ENCODE measurements at regions not wholly inside any gene's neighbourhood (a gene's known extent, or its start where the extent isn't known, plus 50 kb on each side); places are given as distances from the start of the nearest gene placed in this dataset.

GRCh38 chr16:54597222-54597621 is 310.6 kb upstream of the IRX3 start:
- no peak overlapping the region for H3K27ac Mint-ChIP-seq
- H3K27me3 Mint-ChIP-seq (ENCODE audit: low read depth in 3 of 3): peaks cover 3 to 8% (median 4%) of the 10 kb centered on the region in 3 donors
- DNase-seq: no peak
- no peaks in the 10 kb centered on the region for H3K4me1 Mint-ChIP-seq
- no peak overlapping the region for H3K4me3 Mint-ChIP-seq
- peaks cover 0 to 6% (median under 1%) of the 10 kb centered on the region in 6 donors for H3K9me3 Mint-ChIP-seq
- no peaks in the 10 kb centered on the region for H3K36me3 Mint-ChIP-seq

- Mint-ChIP-seq H3K27me3 (ENCODE audit: low read depth in 3 of 3) (peaks cover 3 to 8% (median 4%) of the 10 kb centered on the region in 3 donors), H3K9me3 (peaks cover 0 to 6% (median 0%) of the 10 kb centered on the region in 6 donors), H3K27ac (no peak overlapping the region), H3K4me1 (no peaks in the 10 kb centered on the region), H3K36me3 (no peaks in the 10 kb centered on the region), H3K4me3 (no peak overlapping the region)
- DNase-seq: no peak
These were observed 309.0 kb upstream of the IRX3 start for GRCh38 chr16:54595621-54596020.

DNA sequence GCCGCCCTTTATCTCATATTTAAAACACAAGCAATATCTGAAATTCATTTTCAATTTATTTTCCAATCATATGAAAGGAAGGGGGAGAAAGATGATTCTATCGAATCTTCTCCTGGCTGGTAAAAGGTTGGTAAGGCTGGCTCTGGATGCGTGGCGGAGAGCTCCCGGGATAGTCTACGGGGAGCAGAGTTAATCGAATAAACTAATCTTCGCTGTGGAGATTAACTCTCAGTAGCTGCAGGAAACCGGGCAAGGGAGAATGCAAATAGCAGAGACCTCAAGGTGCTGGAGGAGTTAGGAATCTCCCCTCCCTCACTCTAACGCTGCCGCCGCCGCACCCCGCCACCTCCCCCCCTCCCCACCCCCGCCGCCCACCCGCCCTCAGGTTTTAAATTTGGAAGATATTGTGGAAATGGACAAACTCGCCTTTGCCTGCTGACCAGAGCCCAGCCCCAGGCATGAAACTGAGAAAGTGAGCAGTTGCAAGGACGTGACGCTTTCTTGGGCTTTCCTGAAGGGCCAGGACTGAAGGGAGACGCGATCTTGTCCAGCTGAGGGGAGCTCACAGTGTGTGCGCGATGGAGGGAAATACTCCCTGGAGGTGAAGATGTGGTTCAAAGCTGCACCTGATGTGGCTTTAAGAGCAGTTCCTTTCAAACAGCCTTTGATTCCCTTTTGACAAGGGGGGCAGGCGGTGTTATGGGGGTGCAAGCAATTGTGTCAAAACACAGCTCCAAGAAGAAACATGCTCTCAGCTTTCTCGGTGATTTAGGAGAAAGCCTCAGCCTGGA is 308.2 kb upstream of the IRX3 start:
- Mint-ChIP-seq H3K4me3 (no peak overlapping the region), H3K27me3 (ENCODE audit: low read depth in 3 of 3) (peaks cover 3 to 8% (median 4%) of the 10 kb centered on the region in 3 donors), H3K4me1 (no peaks in the 10 kb centered on the region), H3K9me3 (peaks cover 0 to 6% (median 0%) of the 10 kb centered on the region in 6 donors), H3K27ac (no peak overlapping the region), H3K36me3 (no peaks in the 10 kb centered on the region)
- DNase-seq: no peak

DNA sequence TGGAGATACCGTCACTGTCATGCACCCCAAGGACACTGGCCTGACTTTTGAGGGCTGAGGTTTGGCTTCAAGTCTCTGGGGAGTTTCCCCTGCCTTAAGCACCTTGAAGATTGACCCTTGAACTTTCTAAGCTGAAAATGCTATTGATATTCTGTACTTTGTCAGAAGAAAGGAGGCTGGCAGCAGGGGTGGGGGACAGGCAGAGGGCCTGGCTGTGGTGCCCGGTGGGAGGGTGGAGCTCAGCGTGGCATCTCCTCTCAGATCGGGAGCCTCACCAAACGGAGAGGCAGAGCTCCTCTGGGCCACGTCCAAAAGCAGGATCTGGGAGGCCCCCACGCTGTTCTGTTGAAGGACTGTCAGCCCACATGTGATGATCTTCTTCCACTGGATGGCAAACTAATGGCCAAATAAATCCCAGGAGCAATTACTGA is 305.2 kb upstream of the IRX3 start:
- no peak overlapping the region for H3K4me3 Mint-ChIP-seq
- H3K9me3 Mint-ChIP-seq: peaks cover 0 to 4% (median 0%) of the 10 kb centered on the region in 6 donors
- DNase-seq: no peak
- no peaks in the 10 kb centered on the region for H3K36me3 Mint-ChIP-seq
- H3K27me3 Mint-ChIP-seq (ENCODE audit: low read depth in 3 of 3): peaks cover 5 to 9% (median 8%) of the 10 kb centered on the region in 3 donors
- no peaks in the 10 kb centered on the region for H3K4me1 Mint-ChIP-seq
- H3K27ac Mint-ChIP-seq: no peak overlapping the region

DNA sequence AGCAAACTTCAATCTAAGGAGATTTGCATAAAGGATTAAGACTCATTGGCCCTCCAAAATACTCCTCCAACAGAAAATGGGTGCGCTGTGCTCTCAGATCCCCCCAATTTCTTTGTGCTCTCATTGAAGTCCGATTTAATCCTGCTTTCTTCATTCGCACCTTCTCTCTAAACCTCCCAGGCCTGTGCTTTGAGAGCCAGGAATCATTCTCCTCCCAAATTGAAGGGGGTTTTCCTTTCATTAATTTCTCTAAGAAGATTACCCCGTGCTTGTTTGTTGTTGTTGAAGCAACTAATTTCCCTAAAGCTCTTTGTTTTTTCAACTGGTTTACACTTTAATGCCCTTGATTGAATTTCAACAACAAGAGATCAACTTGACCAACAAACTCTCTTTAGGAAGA is 304.2 kb upstream of the IRX3 start:
- no peak overlapping the region for H3K4me3 Mint-ChIP-seq
- no peak overlapping the region for H3K27ac Mint-ChIP-seq
- DNase-seq: no peak
- peaks cover 0 to 4% (median 0%) of the 10 kb centered on the region in 6 donors for H3K9me3 Mint-ChIP-seq
- no peaks in the 10 kb centered on the region for H3K36me3 Mint-ChIP-seq
- peaks cover 4 to 9% (median 7%) of the 10 kb centered on the region in 3 donors for H3K27me3 Mint-ChIP-seq (ENCODE audit: low read depth in 3 of 3)
- no peaks in the 10 kb centered on the region for H3K4me1 Mint-ChIP-seq

DNA sequence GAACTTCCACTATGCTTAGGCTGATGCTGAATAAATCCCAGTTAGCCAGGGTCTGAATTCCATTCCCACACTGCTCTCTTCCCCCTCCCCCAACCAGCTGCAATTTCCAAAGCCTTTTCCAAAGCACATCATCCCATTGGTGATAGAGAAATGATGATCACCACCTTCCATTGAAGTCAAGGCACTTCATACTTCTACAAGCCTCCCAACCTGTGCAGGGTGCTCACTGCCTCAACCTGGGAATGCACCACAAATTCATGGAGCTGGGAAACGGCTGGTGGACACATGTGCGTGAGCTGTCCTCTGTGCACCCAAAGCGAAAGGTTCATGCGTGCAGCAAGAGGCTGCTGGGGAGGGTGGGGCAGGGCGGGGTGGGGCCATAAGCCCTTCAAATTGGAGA is 302.7 kb upstream of the IRX3 start:
- H3K36me3 Mint-ChIP-seq: no peaks in the 10 kb centered on the region
- H3K4me1 Mint-ChIP-seq: no peaks in the 10 kb centered on the region
- H3K27ac Mint-ChIP-seq: no peak overlapping the region
- H3K4me3 Mint-ChIP-seq: no peak overlapping the region
- no peak for DNase-seq
- peaks cover 4 to 7% (median 5%) of the 10 kb centered on the region in 3 donors for H3K27me3 Mint-ChIP-seq (ENCODE audit: low read depth in 3 of 3)
- H3K9me3 Mint-ChIP-seq: peaks cover 0 to 4% (median 0%) of the 10 kb centered on the region in 6 donors

DNA sequence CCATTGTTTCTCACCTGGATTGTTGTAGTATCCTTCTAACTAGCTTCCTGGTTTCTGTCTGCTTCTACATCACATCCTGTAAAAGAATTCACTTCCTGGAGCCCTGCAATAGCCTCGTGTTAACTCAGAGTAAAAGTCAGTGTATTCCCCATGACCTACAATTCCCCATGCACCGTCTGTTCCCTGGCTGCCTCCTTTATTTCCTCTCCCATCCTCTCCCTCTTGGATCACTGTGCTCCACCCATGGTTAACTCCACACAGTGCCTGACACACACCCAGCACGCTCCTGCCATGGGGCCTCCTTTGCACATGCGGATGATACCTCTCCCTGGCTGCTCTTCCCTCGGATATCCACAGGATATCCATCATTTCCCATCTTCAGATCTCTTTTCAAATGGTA is 301.4 kb upstream of the IRX3 start:
- Mint-ChIP-seq H3K4me1 (no peaks in the 10 kb centered on the region), H3K27ac (no peak overlapping the region), H3K36me3 (no peaks in the 10 kb centered on the region), H3K9me3 (peaks cover 0 to 4% (median 0%) of the 10 kb centered on the region in 6 donors), H3K27me3 (ENCODE audit: low read depth in 3 of 3) (peaks cover 2 to 5% (median 2%) of the 10 kb centered on the region in 3 donors), H3K4me3 (no peak overlapping the region)
- no peak for DNase-seq

- Mint-ChIP-seq H3K36me3 (no peaks in the 10 kb centered on the region), H3K27ac (no peak overlapping the region), H3K9me3 (peaks cover 0 to 4% (median 0%) of the 10 kb centered on the region in 6 donors), H3K4me3 (no peak overlapping the region), H3K4me1 (no peaks in the 10 kb centered on the region), H3K27me3 (ENCODE audit: low read depth in 3 of 3) (peaks cover 2 to 5% (median 2%) of the 10 kb centered on the region in 3 donors)
- DNase-seq: no peak
These were observed 300.6 kb upstream of the IRX3 start for GRCh38 chr16:54587176-54587515.

DNA sequence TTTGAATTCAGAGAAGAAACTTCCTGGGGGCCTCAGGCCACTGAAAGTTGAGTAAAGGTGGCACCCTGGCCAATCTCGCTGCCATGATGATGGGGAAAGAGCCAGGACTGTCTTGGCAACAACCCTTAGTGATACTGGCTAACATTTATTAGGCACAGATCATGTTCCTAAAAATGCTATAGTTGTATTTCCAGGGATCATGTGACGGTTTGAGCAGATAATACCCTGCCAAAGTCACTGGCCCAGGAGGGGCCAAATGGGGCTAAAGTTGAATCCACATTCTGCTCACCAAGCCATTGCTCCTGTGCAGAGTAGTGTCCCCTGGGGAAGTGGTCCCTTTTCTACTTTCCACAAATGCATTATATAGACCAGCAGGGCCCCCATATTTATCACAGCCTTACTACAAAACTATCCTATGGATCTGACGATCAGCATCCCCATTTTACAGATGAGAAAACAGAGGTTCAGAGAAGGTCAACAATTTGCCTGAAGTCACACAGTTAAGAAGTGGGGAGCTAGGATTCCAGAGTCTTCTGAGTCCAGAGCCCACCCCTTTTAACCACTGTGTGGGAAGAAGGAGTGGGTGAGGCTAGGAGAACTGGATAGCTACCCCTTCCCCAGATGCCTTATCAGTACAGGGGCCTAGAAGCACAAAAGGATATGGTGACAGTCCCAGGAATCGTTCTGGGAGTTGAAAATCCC is 300.0 kb upstream of the IRX3 start:
- H3K27me3 Mint-ChIP-seq (ENCODE audit: low read depth in 3 of 3): peaks cover 2 to 5% (median 2%) of the 10 kb centered on the region in 3 donors
- H3K9me3 Mint-ChIP-seq: peaks cover 0 to 4% (median 0%) of the 10 kb centered on the region in 6 donors
- H3K4me1 Mint-ChIP-seq: no peaks in the 10 kb centered on the region

GRCh38 chr16:54585998-54586340 is 299.4 kb upstream of the IRX3 start:
- peaks cover 0 to 4% (median 0%) of the 10 kb centered on the region in 6 donors for H3K9me3 Mint-ChIP-seq
- H3K36me3 Mint-ChIP-seq: no peaks in the 10 kb centered on the region
- DNase-seq: no peak
- no peak overlapping the region for H3K27ac Mint-ChIP-seq
- H3K4me1 Mint-ChIP-seq: no peaks in the 10 kb centered on the region
- peaks cover 2 to 5% (median 2%) of the 10 kb centered on the region in 3 donors for H3K27me3 Mint-ChIP-seq (ENCODE audit: low read depth in 3 of 3)
- no peak overlapping the region for H3K4me3 Mint-ChIP-seq

More for the DNA sequence above, 300.0 kb upstream of the IRX3 start:
- Mint-ChIP-seq H3K4me3 (no peak overlapping the region), H3K36me3 (no peaks in the 10 kb centered on the region), H3K27ac (no peak overlapping the region)
- DNase-seq: no peak

DNA sequence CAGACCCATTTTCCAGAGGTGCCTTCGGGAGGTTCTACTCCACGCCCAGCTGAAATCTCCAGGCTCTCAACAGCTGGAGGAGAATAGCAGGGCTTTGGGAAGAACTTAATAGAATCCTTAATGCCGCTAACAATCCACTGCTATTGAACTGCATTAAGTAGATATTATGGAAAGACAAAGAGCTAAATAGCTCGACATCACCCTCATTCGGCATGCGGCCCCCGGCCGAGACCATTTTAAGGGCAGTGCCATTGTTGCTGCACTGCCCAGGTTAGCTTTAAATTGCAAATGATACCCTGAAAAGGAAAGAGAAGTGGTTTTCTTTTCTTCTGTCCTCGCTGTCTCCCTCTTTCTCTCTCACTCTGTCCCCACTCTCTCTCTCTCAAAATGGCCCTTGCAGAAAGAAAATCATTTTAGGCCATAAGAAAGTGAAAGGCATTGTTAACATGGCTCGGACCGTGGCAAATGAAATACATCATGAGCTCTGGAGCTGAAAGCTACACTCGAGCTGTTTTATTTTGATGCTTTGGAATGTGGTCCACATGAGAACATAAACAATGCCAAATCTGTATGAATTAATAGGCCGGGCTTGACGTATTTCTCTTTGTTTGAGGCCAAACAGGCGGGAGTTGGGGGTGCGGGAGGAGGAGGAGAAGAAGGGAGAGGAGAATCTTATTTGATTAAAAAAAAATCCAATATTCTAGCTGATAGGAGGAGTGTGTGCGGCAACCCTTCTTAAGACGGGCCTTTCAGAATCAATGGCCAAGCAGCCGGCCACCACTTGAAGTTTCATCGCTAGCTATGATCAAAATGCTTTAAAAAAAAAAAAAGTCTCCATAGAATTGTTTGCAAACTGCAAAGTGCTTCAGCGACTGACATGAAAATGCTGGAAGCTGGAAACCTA is 298.8 kb upstream of the IRX3 start:
- no peak overlapping the region for H3K27ac Mint-ChIP-seq
- peaks cover 2 to 5% (median 2%) of the 10 kb centered on the region in 3 donors for H3K27me3 Mint-ChIP-seq (ENCODE audit: low read depth in 3 of 3)

GRCh38 chr16:54584121-54584520 is 297.5 kb upstream of the IRX3 start:
- Mint-ChIP-seq H3K27me3 (ENCODE audit: low read depth in 3 of 3) (peaks cover 2 to 4% (median 3%) of the 10 kb centered on the region in 3 donors), H3K4me3 (no peak overlapping the region), H3K9me3 (peaks cover 0 to 4% (median 0%) of the 10 kb centered on the region in 6 donors), H3K27ac (no peak overlapping the region), H3K36me3 (no peaks in the 10 kb centered on the region), H3K4me1 (no peaks in the 10 kb centered on the region)
- no peak for DNase-seq

More for the DNA sequence above, 298.8 kb upstream of the IRX3 start:
- Mint-ChIP-seq H3K4me3 (no peak overlapping the region), H3K36me3 (no peaks in the 10 kb centered on the region), H3K4me1 (no peaks in the 10 kb centered on the region), H3K9me3 (peaks cover 0 to 4% (median 0%) of the 10 kb centered on the region in 6 donors)
- no peak for DNase-seq

DNA sequence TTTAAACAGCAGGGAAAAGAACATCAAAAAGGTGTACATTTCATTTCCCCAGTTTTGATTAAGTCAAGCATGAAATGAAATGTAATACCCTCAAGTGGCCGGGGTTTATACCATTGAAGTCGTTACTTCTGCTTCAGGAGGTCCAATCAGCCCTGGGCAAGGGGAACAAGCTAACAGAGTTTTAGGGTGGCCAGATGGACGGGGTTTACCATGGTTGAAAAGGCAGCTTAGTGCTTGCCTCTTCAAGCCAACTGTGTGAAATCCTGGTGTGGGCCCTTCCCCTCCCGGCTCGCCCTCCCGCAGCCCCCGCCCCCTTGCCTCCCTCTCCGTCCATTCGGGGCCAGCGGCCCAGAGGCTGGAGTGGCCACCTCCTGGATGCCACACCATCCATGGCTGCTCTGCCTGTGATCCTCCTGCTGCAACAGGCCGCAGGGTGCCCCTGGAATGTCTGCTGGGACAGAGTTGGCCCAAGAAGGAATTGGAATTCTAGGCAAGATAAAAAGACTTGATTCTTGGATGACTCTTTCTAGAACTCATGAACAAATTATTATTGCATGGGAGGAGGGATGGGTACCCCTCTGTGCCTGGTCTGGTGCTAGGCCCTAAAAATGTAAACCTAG is 296.2 kb upstream of the IRX3 start:
- H3K4me3 Mint-ChIP-seq: no peak overlapping the region
- peaks cover 0 to 2% (median under 1%) of the 10 kb centered on the region in 3 donors for H3K27me3 Mint-ChIP-seq (ENCODE audit: low read depth in 3 of 3)
- no peaks in the 10 kb centered on the region for H3K4me1 Mint-ChIP-seq
- no peak for DNase-seq
- no peaks in the 10 kb centered on the region for H3K36me3 Mint-ChIP-seq
- no peak overlapping the region for H3K27ac Mint-ChIP-seq
- peaks cover 0 to 5% (median under 1%) of the 10 kb centered on the region in 6 donors for H3K9me3 Mint-ChIP-seq

Measured in immature natural killer cell (primary cell).